OCI-LY7 (cell line): ENCODE measurements at regions not wholly inside any gene's neighbourhood (a gene's known extent, or its start where the extent isn't known, plus 50 kb on each side); places are given as distances from the start of the nearest gene placed in this dataset.

Source experiments
- BruUV-seq: library from RNA; stranded (reverse); fragments of 400-500 nt; replicated peaks from 2 replicates; lab custom pipeline; 2021; lab: Mats Ljungman, UMichigan
- CTCF ChIA-PET: fragments of 300-600 bp; sonication (Branson Sonifier 250); formaldehyde crosslinking; loops from one replicate; lab custom pipeline; 2022; ENCODE audit warnings: antibody characterized with exemption; ENCODE audit not compliant: unreplicated experiment; lab: Charles Lee
- POLR2A ChIA-PET: fragments of 300-600 bp; sonication (Branson Sonifier 250); formaldehyde crosslinking; loops from one replicate; lab custom pipeline; 2022; ENCODE audit warnings: antibody characterized with exemption; lab: Charles Lee
- DNase-seq: peaks from one replicate; pipeline ENCODE4 v3.0.0-alpha.2; 2015; ENCODE audit warnings: low spot score
- H2AFZ ChIP-seq: fragments of 200-600 bp; sonication (generic), shearing (Covaris generic); 2 replicates; pipeline ENCODE4 v1.6.1; 2014; ENCODE audit warnings: mild to moderate bottlenecking, antibody characterized with exemption, low read length, moderate library complexity
- H3K27ac ChIP-seq: fragments of 200-600 bp; sonication (generic); 2 replicates; pipeline ENCODE4 v1.5.1; 2014; ENCODE audit warnings: mixed run types, low read depth, mild to moderate bottlenecking, moderate library complexity, low read length, inconsistent platforms; ENCODE audit not compliant: poor library complexity, severe bottlenecking
- H3K36me3 ChIP-seq: fragments of 200-600 bp; sonication (generic); 2 replicates; pipeline ENCODE4 v1.6.1; 2014; ENCODE audit warnings: mild to moderate bottlenecking, antibody characterized with exemption, low read length, moderate library complexity, mixed read lengths; ENCODE audit not compliant: insufficient read depth
- H3K4me1 ChIP-seq: fragments of 200-600 bp; sonication (generic); 2 replicates; pipeline ENCODE4 v1.5.1; 2014; ENCODE audit warnings: mild to moderate bottlenecking, low read length; ENCODE audit not compliant: insufficient read depth, poor library complexity, severe bottlenecking
- H3K4me2 ChIP-seq: fragments of 200-600 bp; sonication (generic); 2 replicates; pipeline ENCODE4 v1.6.1; 2014; ENCODE audit warnings: mild to moderate bottlenecking, low read length
- H3K4me3 ChIP-seq: fragments of 200-600 bp; sonication (generic); 2 replicates; pipeline ENCODE4 v1.5.1; 2014; ENCODE audit warnings: mild to moderate bottlenecking, low read depth, low read length; ENCODE audit not compliant: poor library complexity, severe bottlenecking
- H3K79me2 ChIP-seq: fragments of 200-600 bp; sonication (generic); 2 replicates; pipeline ENCODE4 v1.6.1; 2016; ENCODE audit warnings: low read depth, mild to moderate bottlenecking, low read length, moderate library complexity, mixed read lengths; ENCODE audit not compliant: insufficient read depth
- H3K9me2 ChIP-seq: fragments of 200-600 bp; sonication (generic); 2 replicates; pipeline ENCODE4 v1.6.1; 2016; ENCODE audit warnings: mild to moderate bottlenecking, low read length, mixed read lengths; ENCODE audit not compliant: insufficient read depth
- H3K9me3 ChIP-seq: fragments of 200-600 bp; sonication (generic); 2 replicates; pipeline ENCODE4 v1.6.1; 2014; ENCODE audit warnings: mild to moderate bottlenecking, mixed run types, low read length, mixed read lengths
- H4K20me1 ChIP-seq: fragments of 200-600 bp; sonication (generic); 2 replicates; pipeline ENCODE4 v1.6.1; 2014; ENCODE audit warnings: mild to moderate bottlenecking, antibody characterized with exemption, low read length, moderate library complexity, mixed read lengths; ENCODE audit not compliant: insufficient read depth
- CTCF ChIP-seq: fragments of 200-600 bp; sonication (generic); conservative IDR thresholded peaks from 2 replicates; pipeline ENCODE4 v1.5.1; 2014; ENCODE audit warnings: mild to moderate bottlenecking, antibody characterized with exemption, low read length, moderate library complexity, mixed read lengths
- EZH2phosphoT487 ChIP-seq: fragments of 200-600 bp; sonication (generic); IDR thresholded peaks from 2 replicates; pipeline ENCODE4 v1.6.1; 2018; ENCODE audit warnings: low read depth, borderline replicate concordance, mild to moderate bottlenecking, mixed run types, antibody characterized with exemption, low read length, moderate library complexity, mixed read lengths
- intact Hi-C: fragments of 100-400 bp; cut with micrococcal nuclease; formaldehyde crosslinking; loops from one replicate; pipeline ENCODE4 v1.10.0; 2022; ENCODE audit not compliant: unreplicated experiment

- H3K36me3 ChIP-seq, result no peaks in the 10 kb centered on the region
- ChIA-PET CTCF (no interaction called here), POLR2A (interaction anchor here (1.0 to 1.3 kb wide), 2 partner anchors 9 to 12 kb away, joined by 3 read pairs; no protein-coding TSS in a partner anchor)
- TF ChIP-seq CTCF, result no peak
- TF ChIP-seq EZH2phosphoT487, result no peak
- no peak for DNase-seq
- no peaks in the 10 kb centered on the region for H4K20me1 ChIP-seq
- H3K4me2 ChIP-seq, result no peak overlapping the region
- no peak overlapping the region for H3K27ac ChIP-seq
- intact Hi-C loops, result no loop called here
- H3K9me2 ChIP-seq, result no peaks in the 10 kb centered on the region
- BruUV-seq, result no TSS peak
- H3K9me3 ChIP-seq, result no peaks in the 10 kb centered on the region
- no peak overlapping the region for H2AFZ ChIP-seq
- H3K4me1 ChIP-seq, result no peaks in the 10 kb centered on the region
- no peak overlapping the region for H3K4me3 ChIP-seq
- no peaks in the 10 kb centered on the region for H3K79me2 ChIP-seq
These were observed 133.5 kb downstream of the UQCRFS1 start for GRCh38 chr19:29079356-29080032.

- intact Hi-C loops, result no loop called here
- Histone ChIP-seq H2AFZ (no peak overlapping the region), H3K27ac (no peak overlapping the region), H3K79me2 (no peaks in the 10 kb centered on the region), H4K20me1 (no peaks in the 10 kb centered on the region), H3K4me1 (no peaks in the 10 kb centered on the region), H3K36me3 (no peaks in the 10 kb centered on the region), H3K9me3 (no peaks in the 10 kb centered on the region), H3K9me2 (no peaks in the 10 kb centered on the region), H3K4me2 (no peak overlapping the region), H3K4me3 (no peak overlapping the region)
- TF ChIP-seq EZH2phosphoT487, result no peak
- TF ChIP-seq CTCF, result no peak
- ChIA-PET POLR2A (interaction anchor here (0.7 kb wide), 1 partner anchor 9 kb away, joined by 3 read pairs; no protein-coding TSS in a partner anchor), CTCF (no interaction called here)
- no peak for DNase-seq
- BruUV-seq, result no TSS peak
These were observed 136.0 kb downstream of the UQCRFS1 start for GRCh38 chr19:29076963-29077362.

- Histone ChIP-seq H3K36me3 (no peaks in the 10 kb centered on the region), H3K27ac (no peak overlapping the region), H2AFZ (no peak overlapping the region), H3K9me3 (no peaks in the 10 kb centered on the region), H3K79me2 (no peaks in the 10 kb centered on the region), H4K20me1 (no peaks in the 10 kb centered on the region), H3K4me2 (no peak overlapping the region), H3K4me1 (no peaks in the 10 kb centered on the region), H3K4me3 (no peak overlapping the region), H3K9me2 (no peaks in the 10 kb centered on the region)
- BruUV-seq, result no TSS peak
- DNase-seq, result no peak
- CTCF ChIA-PET, result no interaction called here
- POLR2A ChIA-PET, result interaction anchor here (0.7 kb wide), 1 partner anchor 8 kb away, joined by 3 read pairs; no protein-coding TSS in a partner anchor
- intact Hi-C loops, result no loop called here
- TF ChIP-seq CTCF, result no peak
- no peak for TF ChIP-seq EZH2phosphoT487
These were observed 136.8 kb downstream of the UQCRFS1 start for GRCh38 chr19:29076161-29076560.
